ENCODE measurements at regions not wholly inside any gene's neighbourhood (a gene's known extent, or its start where the extent isn't known, plus 50 kb on each side); places are given as distances from the start of the nearest gene placed in this dataset.

- no peak for TF ChIP-seq CTCF (IDR thresholded peaks at IDR 0.05)
- TF ChIP-seq EP300 (IDR thresholded peaks at IDR 0.05) = no peak
- no peak for TF ChIP-seq POLR2AphosphoS5 (IDR thresholded peaks at IDR 0.05)
Observed at GRCh38 chr1:43035821-43036741, 77.4 kb upstream of the SLC2A1 start.

Measured in suprapubic skin (tissue), 4 donors.